PC-9 (cell line): ENCODE measurements at regions not wholly inside any gene's neighbourhood (a gene's known extent, or its start where the extent isn't known, plus 50 kb on each side); places are given as distances from the start of the nearest gene placed in this dataset.

Experiments
- BruUV-seq: library from RNA; stranded (reverse); fragments of 400-500 nt; replicated peaks from 2 replicates; lab custom pipeline; 2021; lab: Mats Ljungman, UMichigan
- CTCF ChIA-PET: fragments of 300-600 bp; sonication (Branson Sonifier 250); formaldehyde crosslinking; loops from one replicate; lab custom pipeline; 2022; ENCODE audit warnings: antibody characterized with exemption; lab: Charles Lee
- POLR2A ChIA-PET: fragments of 300-600 bp; sonication (Branson Sonifier 250); formaldehyde crosslinking; loops from one replicate; lab custom pipeline; 2022; ENCODE audit warnings: antibody characterized with exemption; ENCODE audit not compliant: unreplicated experiment; lab: Charles Lee
- DNase-seq, 2 experiments: peaks; one replicate each; pipeline versions ENCODE4 v3.0.0 to v3.0.0-alpha.2; 2015 to 2022; ENCODE audit warnings: mixed read lengths in 1 of 2
- H2AFZ ChIP-seq: fragments of 200-600 bp; sonication (generic); 2 replicates; pipeline ENCODE4 v1.8.1; 2017; ENCODE audit warnings: antibody characterized with exemption
- H3F3A ChIP-seq: fragments of 200-600 bp; sonication (generic); 2 replicates; pipeline ENCODE4 v1.8.1; 2017; ENCODE audit warnings: antibody characterized with exemption, mild to moderate bottlenecking, low read depth; ENCODE audit not compliant: insufficient read depth
- H3K27ac ChIP-seq: fragments of 200-600 bp; sonication (generic); 2 replicates; pipeline ENCODE4 v1.6.1; 2016; ENCODE audit warnings: mixed run types
- H3K27me3 ChIP-seq: fragments of 200-600 bp; sonication (generic); 2 replicates; pipeline ENCODE4 v1.6.1; 2016; ENCODE audit warnings: low read depth, mixed run types; ENCODE audit not compliant: insufficient read depth
- H3K36me3 ChIP-seq: fragments of 200-600 bp; sonication (generic); 2 replicates; pipeline ENCODE4 v1.6.1; 2016; ENCODE audit warnings: low read depth, mixed run types
- H3K4me1 ChIP-seq: fragments of 200-600 bp; sonication (generic); replicated peaks from 2 replicates; pipeline ENCODE4 v1.6.1; 2016; ENCODE audit warnings: mixed run types; ENCODE audit not compliant: insufficient read depth
- H3K4me2 ChIP-seq: fragments of 200-600 bp; sonication (generic); 2 replicates; pipeline ENCODE4 v1.6.1; 2017; ENCODE audit warnings: mixed run types
- H3K4me3 ChIP-seq: fragments of 200-600 bp; sonication (generic); 2 replicates; pipeline ENCODE4 v1.6.1; 2016; ENCODE audit warnings: mixed run types
- H3K79me2 ChIP-seq: fragments of 200-600 bp; sonication (generic); 2 replicates; pipeline ENCODE4 v1.6.1; 2017; ENCODE audit warnings: low read depth, mixed run types
- H3K9me2 ChIP-seq: fragments of 200-600 bp; sonication (generic); 2 replicates; pipeline ENCODE4 v1.8.1; 2017; ENCODE audit warnings: mild to moderate bottlenecking; ENCODE audit not compliant: insufficient read depth
- H3K9me3 ChIP-seq: fragments of 200-600 bp; sonication (generic); 2 replicates; pipeline ENCODE4 v1.8.1; 2016; ENCODE audit warnings: low read depth; ENCODE audit not compliant: insufficient read depth
- H4K20me1 ChIP-seq: fragments of 200-600 bp; sonication (generic); 2 replicates; pipeline ENCODE4 v1.8.1; 2017; ENCODE audit not compliant: insufficient read depth
- EZH2 ChIP-seq: fragments of 200-600 bp; sonication (generic); IDR thresholded peaks from 2 replicates; pipeline ENCODE4 v1.8.0; 2017; ENCODE audit warnings: antibody characterized with exemption, low read depth
- intact Hi-C: fragments of 100-400 bp; cut with micrococcal nuclease; formaldehyde crosslinking; loops from one replicate; pipeline ENCODE4 v1.10.0; 2022; ENCODE audit not compliant: unreplicated experiment
- TF ChIP-seq, protein P1 (sequence below): fragments of 200-600 bp; sonication (generic); conservative IDR thresholded peaks from 2 replicates; pipeline ENCODE4 v1.6.1; 2017; ENCODE audit warnings: mixed run types, antibody characterized with exemption, mild to moderate bottlenecking, moderate library complexity

DNA sequence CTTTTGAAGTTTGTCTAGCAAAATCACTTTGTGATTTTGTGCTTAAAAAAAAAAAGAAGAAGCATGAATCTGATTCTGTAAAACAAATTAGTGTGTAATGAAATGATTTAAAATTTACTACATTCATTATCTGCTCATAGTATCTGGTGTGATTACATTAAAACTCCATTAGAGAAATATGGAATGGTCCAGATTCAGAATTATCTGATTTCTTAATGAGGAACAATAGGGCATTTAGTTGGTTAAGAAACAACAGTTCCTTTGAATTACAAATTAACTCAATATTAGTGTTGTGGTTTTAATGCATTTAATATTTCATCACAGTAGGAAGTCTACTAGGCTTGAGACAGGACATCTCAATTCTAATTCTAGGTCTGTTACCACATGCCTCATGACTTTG, 57.9 kb upstream of the PDHA1 start:
- peaks cover 64% of the 10 kb centered on the region for H3K27me3 ChIP-seq
- H3K79me2 ChIP-seq: no peaks in the 10 kb centered on the region
- no peaks in the 10 kb centered on the region for H3K9me3 ChIP-seq
- no peak for DNase-seq
- ChIA-PET CTCF (no interaction called here), POLR2A (no interaction called here)
- TF ChIP-seq, protein P1, sequence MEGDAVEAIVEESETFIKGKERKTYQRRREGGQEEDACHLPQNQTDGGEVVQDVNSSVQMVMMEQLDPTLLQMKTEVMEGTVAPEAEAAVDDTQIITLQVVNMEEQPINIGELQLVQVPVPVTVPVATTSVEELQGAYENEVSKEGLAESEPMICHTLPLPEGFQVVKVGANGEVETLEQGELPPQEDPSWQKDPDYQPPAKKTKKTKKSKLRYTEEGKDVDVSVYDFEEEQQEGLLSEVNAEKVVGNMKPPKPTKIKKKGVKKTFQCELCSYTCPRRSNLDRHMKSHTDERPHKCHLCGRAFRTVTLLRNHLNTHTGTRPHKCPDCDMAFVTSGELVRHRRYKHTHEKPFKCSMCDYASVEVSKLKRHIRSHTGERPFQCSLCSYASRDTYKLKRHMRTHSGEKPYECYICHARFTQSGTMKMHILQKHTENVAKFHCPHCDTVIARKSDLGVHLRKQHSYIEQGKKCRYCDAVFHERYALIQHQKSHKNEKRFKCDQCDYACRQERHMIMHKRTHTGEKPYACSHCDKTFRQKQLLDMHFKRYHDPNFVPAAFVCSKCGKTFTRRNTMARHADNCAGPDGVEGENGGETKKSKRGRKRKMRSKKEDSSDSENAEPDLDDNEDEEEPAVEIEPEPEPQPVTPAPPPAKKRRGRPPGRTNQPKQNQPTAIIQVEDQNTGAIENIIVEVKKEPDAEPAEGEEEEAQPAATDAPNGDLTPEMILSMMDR: no peak
- no peak for TF ChIP-seq EZH2
- H3K4me2 ChIP-seq: no peak overlapping the region
- no peaks in the 10 kb centered on the region for H3F3A ChIP-seq
- H2AFZ ChIP-seq: no peak overlapping the region
- H3K9me2 ChIP-seq: no peaks in the 10 kb centered on the region
- H3K27ac ChIP-seq: no peak overlapping the region
- no peak overlapping the region for H3K4me3 ChIP-seq
- intact Hi-C loops: no loop called here
- H4K20me1 ChIP-seq: no peaks in the 10 kb centered on the region
- H3K4me1 ChIP-seq: no peaks in the 10 kb centered on the region
- no TSS peak for BruUV-seq
- no peaks in the 10 kb centered on the region for H3K36me3 ChIP-seq

DNA sequence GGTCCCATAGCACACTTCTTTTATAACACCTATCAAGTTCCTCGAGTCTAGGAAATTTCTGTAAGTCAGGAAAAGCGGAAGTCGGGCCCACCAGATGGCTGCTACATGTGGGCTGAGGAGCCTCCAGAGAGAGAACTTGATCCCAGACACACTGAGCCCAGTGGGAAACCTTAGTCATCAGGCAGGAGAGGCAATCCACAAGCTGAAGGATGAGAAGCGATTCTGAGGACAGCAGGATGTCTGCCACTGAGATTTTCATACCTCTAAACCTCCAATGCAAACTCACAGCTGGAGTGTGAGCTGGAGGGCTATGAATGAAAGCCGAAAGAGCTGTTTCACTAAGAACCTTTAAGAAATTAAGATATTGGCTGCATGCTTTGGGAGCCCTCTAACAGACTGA, 52.6 kb upstream of the PDHA1 start:
- ChIA-PET POLR2A (no interaction called here), CTCF (no interaction called here)
- peak; percentile 47; the same call in 1 of the 2 replicates for TF ChIP-seq EZH2
- TF ChIP-seq, protein P1: no peak
- Histone ChIP-seq H3K27me3 (peaks cover 65% of the 10 kb centered on the region), H3F3A (no peaks in the 10 kb centered on the region), H3K79me2 (no peaks in the 10 kb centered on the region), H4K20me1 (no peaks in the 10 kb centered on the region), H3K27ac (no peak overlapping the region), H3K4me2 (no peak overlapping the region), H3K9me2 (no peaks in the 10 kb centered on the region), H3K4me3 (no peak overlapping the region), H2AFZ (no peak overlapping the region), H3K36me3 (no peaks in the 10 kb centered on the region), H3K9me3 (no peaks in the 10 kb centered on the region), H3K4me1 (no peaks in the 10 kb centered on the region)
- no peak for DNase-seq
- BruUV-seq: no TSS peak
- intact Hi-C loops: no loop called here

DNA sequence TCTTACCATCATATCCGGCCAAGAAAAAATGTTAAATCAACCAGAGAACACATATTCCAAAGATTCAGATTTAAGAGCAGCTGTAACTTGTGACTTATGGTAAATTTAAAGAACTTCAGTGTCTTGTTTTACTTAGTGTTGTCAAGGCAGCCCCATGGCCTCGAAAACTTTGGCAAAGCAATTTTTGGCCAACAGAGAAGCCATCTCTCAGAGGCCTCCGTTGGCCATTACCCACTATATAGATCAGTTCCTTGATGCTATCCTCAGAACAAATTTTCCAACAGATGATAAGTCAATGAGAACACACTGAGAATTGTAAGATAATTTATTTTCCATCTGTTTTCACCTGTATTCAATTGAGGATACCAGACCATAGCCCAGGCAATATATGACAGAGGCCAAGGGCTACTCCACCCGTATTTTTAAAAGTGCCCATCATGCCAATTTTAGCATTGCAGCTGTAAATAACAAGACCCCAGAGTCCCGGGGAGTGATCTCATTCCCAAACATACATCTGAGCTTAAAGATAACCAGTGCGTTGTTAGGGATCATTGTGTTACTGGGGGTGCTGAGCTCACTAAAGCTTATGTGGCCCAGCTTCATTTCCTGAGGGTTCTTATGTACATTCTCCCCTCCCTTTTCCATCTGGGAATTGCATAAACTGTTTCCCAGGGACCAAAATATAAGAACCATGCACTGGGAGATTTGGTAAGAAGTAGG, 50.0 kb upstream of the PDHA1 start:
- H3K27ac ChIP-seq: no peak overlapping the region
- intact Hi-C loops: no loop called here
- peaks cover 47% of the 10 kb centered on the region for H3K27me3 ChIP-seq
- ChIA-PET CTCF (no interaction called here), POLR2A (no interaction called here)
- H2AFZ ChIP-seq: no peak overlapping the region
- H3K4me2 ChIP-seq: no peak overlapping the region
- H3K4me1 ChIP-seq: no peaks in the 10 kb centered on the region
- H4K20me1 ChIP-seq: no peaks in the 10 kb centered on the region
- no peaks in the 10 kb centered on the region for H3F3A ChIP-seq
- no peak for DNase-seq
- BruUV-seq: no TSS peak
- H3K4me3 ChIP-seq: no peak overlapping the region
- no peaks in the 10 kb centered on the region for H3K79me2 ChIP-seq
- H3K9me2 ChIP-seq: no peaks in the 10 kb centered on the region
- TF ChIP-seq EZH2: no peak
- TF ChIP-seq, protein P1: no peak
- H3K9me3 ChIP-seq: no peaks in the 10 kb centered on the region
- no peaks in the 10 kb centered on the region for H3K36me3 ChIP-seq
